ENCODE measurements at regions not wholly inside any gene's neighbourhood (a gene's known extent, or its start where the extent isn't known, plus 50 kb on each side); places are given as distances from the start of the nearest gene placed in this dataset.

- no peak overlapping the region for H2BK20ac ChIP-seq (ENCODE audit: low read depth, low read length, poor library complexity, severe bottlenecking)
- H4K8ac ChIP-seq (replicated peaks; ENCODE audit: insufficient read length, low read depth, low read length) = no peak overlapping the region
- no peaks in the 10 kb centered on the region for H4K20me1 ChIP-seq (ENCODE audit: control insufficient read depth, insufficient read depth, insufficient read length)
- H3K27ac ChIP-seq (ENCODE audit: insufficient read length, low read depth, low read length) = no peak overlapping the region
- H3K18ac ChIP-seq (ENCODE audit: insufficient read length, low read depth, low read length) = no peak overlapping the region
- no peaks in the 10 kb centered on the region for H3K79me2 ChIP-seq (ENCODE audit: insufficient read depth, low read length)
- H2BK120ac ChIP-seq (ENCODE audit: low read depth, low read length, poor library complexity, severe bottlenecking) = no peak overlapping the region
- TF ChIP-seq CTCF (conservative IDR thresholded peaks at IDR 0.05) = no peak
- H3K4me2 ChIP-seq (ENCODE audit: insufficient read depth, insufficient read length, low read length) = peak overlapping the region; percentile 20
- H3T11ph ChIP-seq (ENCODE audit: low read length) = no peak overlapping the region
- no peak overlapping the region for H4K91ac ChIP-seq (ENCODE audit: insufficient read length, low read depth, low read length)
- DNase-seq = no peak
- H2BK5ac ChIP-seq (ENCODE audit: insufficient read length, low read length) = no peak overlapping the region
- Mint-ChIP-seq H3K27me3 (ENCODE audit: low read depth) (peaks cover 34% of the 10 kb centered on the region), H3K9me3 (no peaks in the 10 kb centered on the region), H3K36me3 (ENCODE audit: insufficient read depth in 1 of 3, low read depth in 3 of 3) (no peaks in the 10 kb centered on the region), H3K4me3 (peak overlapping the region; percentile 40 to 67), H3K4me1 (peaks cover 11 to 21% of the 10 kb centered on the region in 2 experiments), H3K27ac (peak overlapping the region in 1 of 3 experiments; percentile 80; a peak in 1 of 7 replicates)
- no peak overlapping the region for H2AFZ ChIP-seq (ENCODE audit: low read length)
- H2AK5ac ChIP-seq (ENCODE audit: insufficient read length, low read length) = no peak overlapping the region
- H3K4ac ChIP-seq (ENCODE audit: low read depth, low read length) = no peak overlapping the region
- no peaks in the 10 kb centered on the region for H3K79me1 ChIP-seq (ENCODE audit: insufficient read depth, low read depth, low read length, poor library complexity, severe bottlenecking)
- H3K23me2 ChIP-seq (ENCODE audit: insufficient read length, low read depth, low read length, poor library complexity, severe bottlenecking) = peaks cover 8% of the 10 kb centered on the region
- no peak overlapping the region for H2BK12ac ChIP-seq (ENCODE audit: insufficient read length, low read depth, low read length)
- no peak overlapping the region for H3K9ac ChIP-seq (ENCODE audit: extremely low read depth, insufficient read length, low read length)
- no peak overlapping the region for H2BK15ac ChIP-seq (ENCODE audit: low read depth, low read length)
- H3K23ac ChIP-seq (ENCODE audit: insufficient read length, low read depth, low read length) = no peak overlapping the region
- H3K14ac ChIP-seq (ENCODE audit: insufficient read depth, low read length) = peak overlapping the region; percentile 88; the same call in 1 of the 2 replicates
- no CpG with 5 or more reads among the region's 11 CpGs for WGBS (ENCODE audit: extremely low coverage, insufficient read length, low lambda C conversion rate)
- H3K56ac ChIP-seq (ENCODE audit: insufficient read length, low read depth, low read length) = no peak overlapping the region
- no peaks in the 10 kb centered on the region for H3K27me3 ChIP-seq (ENCODE audit: insufficient read depth, low read length)
- H3K9me3 ChIP-seq (ENCODE audit: control insufficient read depth, low read depth, low read length) = no peaks in the 10 kb centered on the region
- no peak overlapping the region for H4K5ac ChIP-seq (ENCODE audit: insufficient read length, low read depth, low read length)
- H3K4me1 ChIP-seq (ENCODE audit: insufficient read depth, low read length) = no peaks in the 10 kb centered on the region
Observed at GRCh38 chr22:23403152-23403719, 176.9 kb downstream of the IGLL1 start.

Data from H9 (cell line).